ENCODE measurements at regions not wholly inside any gene's neighbourhood (a gene's known extent, or its start where the extent isn't known, plus 50 kb on each side); places are given as distances from the start of the nearest gene placed in this dataset.

DNA sequence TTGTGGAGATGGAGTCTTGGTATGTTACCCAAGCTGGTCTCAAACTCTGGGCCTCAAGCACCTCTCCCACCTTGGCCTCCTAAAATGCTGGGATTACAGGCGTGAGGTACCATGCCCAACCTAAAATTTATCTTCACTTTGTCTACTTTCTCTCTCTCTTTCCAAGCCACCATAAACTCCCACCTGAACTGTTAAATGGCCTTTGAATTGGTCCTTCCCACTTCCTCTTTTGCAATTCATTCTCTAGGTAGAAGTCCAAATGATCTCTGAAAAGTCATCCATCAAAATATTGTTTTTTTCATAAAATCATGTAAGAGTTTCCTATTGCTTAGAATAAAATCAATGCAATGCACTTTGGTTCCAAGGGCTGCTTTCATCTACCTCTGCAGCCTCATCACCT lies 90.1 kb upstream of the CELF2 start:
- no peak for TF ChIP-seq CTCF (IDR thresholded peaks at IDR 0.05; ENCODE audit: low read depth, low read length, missing input control)
- TF ChIP-seq YY1 (IDR thresholded peaks at IDR 0.05): no peak
- TF ChIP-seq ATF3 (IDR thresholded peaks at IDR 0.05): no peak
- TF ChIP-seq JUND (IDR thresholded peaks at IDR 0.05): no peak
- TF ChIP-seq HNF4A (conservative IDR thresholded peaks at IDR 0.05): no peak
- TF ChIP-seq, protein P1, sequence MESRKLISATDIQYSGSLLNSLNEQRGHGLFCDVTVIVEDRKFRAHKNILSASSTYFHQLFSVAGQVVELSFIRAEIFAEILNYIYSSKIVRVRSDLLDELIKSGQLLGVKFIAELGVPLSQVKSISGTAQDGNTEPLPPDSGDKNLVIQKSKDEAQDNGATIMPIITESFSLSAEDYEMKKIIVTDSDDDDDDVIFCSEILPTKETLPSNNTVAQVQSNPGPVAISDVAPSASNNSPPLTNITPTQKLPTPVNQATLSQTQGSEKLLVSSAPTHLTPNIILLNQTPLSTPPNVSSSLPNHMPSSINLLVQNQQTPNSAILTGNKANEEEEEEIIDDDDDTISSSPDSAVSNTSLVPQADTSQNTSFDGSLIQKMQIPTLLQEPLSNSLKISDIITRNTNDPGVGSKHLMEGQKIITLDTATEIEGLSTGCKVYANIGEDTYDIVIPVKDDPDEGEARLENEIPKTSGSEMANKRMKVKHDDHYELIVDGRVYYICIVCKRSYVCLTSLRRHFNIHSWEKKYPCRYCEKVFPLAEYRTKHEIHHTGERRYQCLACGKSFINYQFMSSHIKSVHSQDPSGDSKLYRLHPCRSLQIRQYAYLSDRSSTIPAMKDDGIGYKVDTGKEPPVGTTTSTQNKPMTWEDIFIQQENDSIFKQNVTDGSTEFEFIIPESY (IDR thresholded peaks at IDR 0.05): no peak
- TF ChIP-seq GABPA (IDR thresholded peaks at IDR 0.05 in 1 of 2, conservative IDR thresholded peaks at IDR 0.05 in 1 of 2): no peak
- TF ChIP-seq NR2F2 (IDR thresholded peaks at IDR 0.05): no peak
- TF ChIP-seq FOXA1 (IDR thresholded peaks at IDR 0.05): no peak
- no peak for TF ChIP-seq TAF1 (conservative IDR thresholded peaks at IDR 0.05)
